Colon (tissue), 2 donors: ENCODE measurements at regions not wholly inside any gene's neighbourhood (a gene's known extent, or its start where the extent isn't known, plus 50 kb on each side); places are given as distances from the start of the nearest gene placed in this dataset.

Source experiments
- FAIRE-seq: peaks from 2 replicates; lab custom pipeline; 2012; peaks lifted over from hg19 to GRCh38; lab: Jason Lieb, UNC
- donor health status: control.
- donor health status: control.

GRCh38 chr4:27184508-27185155 is 324.0 kb downstream of the STIM2 start:
- no peak for FAIRE-seq

- FAIRE-seq = no peak
Observed at GRCh38 chr4:27186710-27187109, 326.1 kb downstream of the STIM2 start.

GRCh38 chr4:27187786-27188185 is 327.1 kb downstream of the STIM2 start:
- FAIRE-seq = no peak

GRCh38 chr4:27189683-27190082 is 329.0 kb downstream of the STIM2 start:
- no peak for FAIRE-seq

GRCh38 chr4:27191592-27191991 is 331.0 kb downstream of the STIM2 start:
- no peak for FAIRE-seq

- no peak for FAIRE-seq
Observed at GRCh38 chr4:27194599-27195176, 334.0 kb downstream of the STIM2 start.

- no peak for FAIRE-seq
Observed at GRCh38 chr4:27198246-27198645, 337.6 kb downstream of the STIM2 start.

- no peak for FAIRE-seq
Observed at GRCh38 chr4:27198971-27199370, 338.3 kb downstream of the STIM2 start.

- FAIRE-seq = no peak
Observed at GRCh38 chr4:27206009-27206408, 345.4 kb downstream of the STIM2 start.

- FAIRE-seq = no peak
Observed at GRCh38 chr4:27210956-27211355, 350.3 kb downstream of the STIM2 start.

- no peak for FAIRE-seq
Observed at GRCh38 chr4:27214010-27214409, 353.4 kb downstream of the STIM2 start.

GRCh38 chr4:27215220-27215826 is 354.7 kb downstream of the STIM2 start:
- no peak for FAIRE-seq

GRCh38 chr4:27217261-27217769 is 356.7 kb downstream of the STIM2 start:
- no peak for FAIRE-seq

- FAIRE-seq = no peak
Observed at GRCh38 chr4:27218013-27218412, 357.4 kb downstream of the STIM2 start.

- no peak for FAIRE-seq
Observed at GRCh38 chr4:27223326-27223725, 362.7 kb downstream of the STIM2 start.

GRCh38 chr4:27233531-27233930 is 372.9 kb downstream of the STIM2 start:
- FAIRE-seq = no peak

- FAIRE-seq = no peak
Observed at GRCh38 chr4:27234306-27234899, 373.8 kb downstream of the STIM2 start.

- FAIRE-seq = no peak
Observed at GRCh38 chr4:27239641-27240040, 379.0 kb downstream of the STIM2 start.

GRCh38 chr4:27242217-27242616 is 381.6 kb downstream of the STIM2 start:
- no peak for FAIRE-seq

GRCh38 chr4:27245216-27245615 is 384.6 kb downstream of the STIM2 start:
- no peak for FAIRE-seq

- FAIRE-seq = no peak
Observed at GRCh38 chr4:27248829-27249228, 388.2 kb downstream of the STIM2 start.

GRCh38 chr4:27251771-27252170 is 391.1 kb downstream of the STIM2 start:
- FAIRE-seq = no peak

GRCh38 chr4:27267339-27267969 is 406.8 kb downstream of the STIM2 start:
- FAIRE-seq = no peak
